Muscle of leg (tissue), 3 donors: ENCODE measurements at regions not wholly inside any gene's neighbourhood (a gene's known extent, or its start where the extent isn't known, plus 50 kb on each side); places are given as distances from the start of the nearest gene placed in this dataset.

Source experiments
- DNase-seq: peaks from one replicate; pipeline ENCODE4 v3.0.0; 2013
- H3K27ac ChIP-seq: one replicate; pipeline ENCODE4 v1.5.1; 2013; ENCODE audit warnings: mild to moderate bottlenecking, low read length, control low read depth
- H3K27me3 ChIP-seq: one replicate; pipeline ENCODE4 v1.6.1; 2013; ENCODE audit warnings: low read length; ENCODE audit not compliant: control insufficient read depth, insufficient read depth
- H3K36me3 ChIP-seq: one replicate; pipeline ENCODE4 v1.6.1; 2013; ENCODE audit warnings: low read length; ENCODE audit not compliant: control insufficient read depth, insufficient read depth
- H3K4me1 ChIP-seq: one replicate; pipeline ENCODE4 v1.6.1; 2013; ENCODE audit warnings: low read length; ENCODE audit not compliant: control insufficient read depth, insufficient read depth
- H3K4me3 ChIP-seq: one replicate; pipeline ENCODE4 v1.5.1; 2013; ENCODE audit warnings: low read length, control low read depth
- H3K9me3 ChIP-seq: replicated peaks from 2 replicates; pipeline ENCODE4 v1.6.1; 2013; ENCODE audit warnings: low read depth, low read length; ENCODE audit not compliant: control insufficient read depth
- WGBS: methylation state at CpG from one replicate; pipeline ENCODE4 v1.1.5; 2013; ENCODE audit warnings: missing lambda C conversion rate; ENCODE audit not compliant: insufficient coverage; 5-methylcytosine and 5-hydroxymethylcytosine counted together

- no CpG with 5 or more reads among the region's 8 CpGs for WGBS
Measured at GRCh38 chr13:111634410-111634809, 314.0 kb downstream of the TEX29 start.

GRCh38 chr13:111636271-111636670 is 315.8 kb downstream of the TEX29 start:
- Histone ChIP-seq H3K36me3 (no peaks in the 10 kb centered on the region), H3K4me3 (no peak overlapping the region), H3K9me3 (no peaks in the 10 kb centered on the region), H3K4me1 (no peaks in the 10 kb centered on the region), H3K27me3 (peaks cover 4% of the 10 kb centered on the region), H3K27ac (no peak overlapping the region)
- WGBS = 88% methylated on average over 7 of the region's 9 CpGs
- no peak for DNase-seq

More at GRCh38 chr13:111634410-111634809, 314.0 kb downstream of the TEX29 start:
- Histone ChIP-seq H3K27ac (no peak overlapping the region), H3K4me1 (no peaks in the 10 kb centered on the region), H3K36me3 (no peaks in the 10 kb centered on the region), H3K9me3 (no peaks in the 10 kb centered on the region), H3K4me3 (no peak overlapping the region), H3K27me3 (peaks cover 9% of the 10 kb centered on the region)
- DNase-seq = no peak

- WGBS = 82% methylated on average over 8 of the region's 11 CpGs
- peaks cover 4% of the 10 kb centered on the region for H3K27me3 ChIP-seq
- no peak overlapping the region for H3K27ac ChIP-seq
- H3K4me1 ChIP-seq = no peaks in the 10 kb centered on the region
- no peaks in the 10 kb centered on the region for H3K36me3 ChIP-seq
- H3K9me3 ChIP-seq = no peaks in the 10 kb centered on the region
- DNase-seq = no peak
- H3K4me3 ChIP-seq = no peak overlapping the region
Measured at GRCh38 chr13:111636804-111637203, 316.4 kb downstream of the TEX29 start.

GRCh38 chr13:111637365-111637764 is 316.9 kb downstream of the TEX29 start:
- Histone ChIP-seq H3K27ac (no peak overlapping the region), H3K9me3 (no peaks in the 10 kb centered on the region), H3K4me3 (no peak overlapping the region), H3K4me1 (no peaks in the 10 kb centered on the region), H3K36me3 (no peaks in the 10 kb centered on the region), H3K27me3 (peaks cover 4% of the 10 kb centered on the region)
- WGBS = 86% methylated on average over 12 of the region's 12 CpGs
- no peak for DNase-seq

- Histone ChIP-seq H3K27ac (no peak overlapping the region), H3K27me3 (peaks cover 2% of the 10 kb centered on the region), H3K9me3 (no peaks in the 10 kb centered on the region), H3K36me3 (no peaks in the 10 kb centered on the region), H3K4me3 (no peak overlapping the region), H3K4me1 (no peaks in the 10 kb centered on the region)
- DNase-seq = no peak
- no CpG with 5 or more reads among the region's 1 CpG for WGBS
Measured at GRCh38 chr13:111638233-111638632, 317.8 kb downstream of the TEX29 start.

- no peaks in the 10 kb centered on the region for H3K36me3 ChIP-seq
- no peak overlapping the region for H3K27ac ChIP-seq
- no peak for DNase-seq
- H3K4me1 ChIP-seq = no peaks in the 10 kb centered on the region
- peaks cover 2% of the 10 kb centered on the region for H3K27me3 ChIP-seq
- H3K9me3 ChIP-seq = no peaks in the 10 kb centered on the region
- no peak overlapping the region for H3K4me3 ChIP-seq
- 76% methylated on average over 4 of the region's 10 CpGs for WGBS
Measured at GRCh38 chr13:111639196-111639705, 318.8 kb downstream of the TEX29 start.

- no peak overlapping the region for H3K4me3 ChIP-seq
- H3K36me3 ChIP-seq = no peaks in the 10 kb centered on the region
- no peaks in the 10 kb centered on the region for H3K4me1 ChIP-seq
- no peak overlapping the region for H3K27ac ChIP-seq
- peak; percentile 73 for DNase-seq
- 90% methylated on average over 2 of the region's 13 CpGs for WGBS
- H3K9me3 ChIP-seq = no peaks in the 10 kb centered on the region
- peaks cover 2% of the 10 kb centered on the region for H3K27me3 ChIP-seq
Measured at GRCh38 chr13:111640006-111640405, 319.6 kb downstream of the TEX29 start.

- H3K36me3 ChIP-seq = no peaks in the 10 kb centered on the region
- H3K4me1 ChIP-seq = no peaks in the 10 kb centered on the region
- H3K4me3 ChIP-seq = no peak overlapping the region
- DNase-seq = no peak
- H3K9me3 ChIP-seq = no peaks in the 10 kb centered on the region
- no peak overlapping the region for H3K27ac ChIP-seq
- WGBS = 69% methylated on average over 6 of the region's 9 CpGs
- H3K27me3 ChIP-seq = no peaks in the 10 kb centered on the region
Measured at GRCh38 chr13:111640476-111640875, 320.0 kb downstream of the TEX29 start.

- no peak overlapping the region for H3K4me3 ChIP-seq
- DNase-seq = no peak
- no peaks in the 10 kb centered on the region for H3K4me1 ChIP-seq
- H3K9me3 ChIP-seq = no peaks in the 10 kb centered on the region
- H3K27me3 ChIP-seq = peaks cover 4% of the 10 kb centered on the region
- H3K36me3 ChIP-seq = no peaks in the 10 kb centered on the region
- no peak overlapping the region for H3K27ac ChIP-seq
- WGBS = 61% methylated on average over 11 of the region's 12 CpGs
Measured at GRCh38 chr13:111642156-111642767, 321.8 kb downstream of the TEX29 start.

GRCh38 chr13:111644750-111645149 is 324.3 kb downstream of the TEX29 start:
- Histone ChIP-seq H3K27ac (no peak overlapping the region), H3K9me3 (no peaks in the 10 kb centered on the region), H3K4me1 (no peaks in the 10 kb centered on the region), H3K36me3 (no peaks in the 10 kb centered on the region), H3K27me3 (peaks cover 5% of the 10 kb centered on the region), H3K4me3 (no peak overlapping the region)
- no peak for DNase-seq
- 87% methylated on average over 13 of the region's 16 CpGs for WGBS

GRCh38 chr13:111645198-111645597 is 324.8 kb downstream of the TEX29 start:
- DNase-seq = no peak
- Histone ChIP-seq H3K4me3 (no peak overlapping the region), H3K36me3 (no peaks in the 10 kb centered on the region), H3K27ac (no peak overlapping the region), H3K4me1 (no peaks in the 10 kb centered on the region), H3K27me3 (peaks cover 5% of the 10 kb centered on the region), H3K9me3 (no peaks in the 10 kb centered on the region)
- 91% methylated on average over 12 of the region's 12 CpGs for WGBS
